GM18861 (cell line): ENCODE measurements at regions not wholly inside any gene's neighbourhood (a gene's known extent, or its start where the extent isn't known, plus 50 kb on each side); places are given as distances from the start of the nearest gene placed in this dataset.
A peak's percentile ranks its signal among the peaks of the same experiment; 100 is the strongest.
"Not testable (repeated sequence)": the region's sequence is repeated elsewhere in the genome, so short reads cannot be mapped to it uniquely, and the experiment has no call there.

Source experiments
- ATAC-seq: cut with Tn5 transposase; IDR thresholded peaks from one replicate; pipeline ENCODE4 v1.9.1; 2021; ENCODE audit not compliant: unreplicated experiment

GRCh38 chr7:138308136-138308535 is 151.9 kb upstream of the TRIM24 start:
- no peak for ATAC-seq

GRCh38 chr7:138309186-138309585 is 150.9 kb upstream of the TRIM24 start:
- ATAC-seq: no peak

- ATAC-seq: no peak
These were observed 146.3 kb upstream of the TRIM24 start for GRCh38 chr7:138313829-138314178.

DNA sequence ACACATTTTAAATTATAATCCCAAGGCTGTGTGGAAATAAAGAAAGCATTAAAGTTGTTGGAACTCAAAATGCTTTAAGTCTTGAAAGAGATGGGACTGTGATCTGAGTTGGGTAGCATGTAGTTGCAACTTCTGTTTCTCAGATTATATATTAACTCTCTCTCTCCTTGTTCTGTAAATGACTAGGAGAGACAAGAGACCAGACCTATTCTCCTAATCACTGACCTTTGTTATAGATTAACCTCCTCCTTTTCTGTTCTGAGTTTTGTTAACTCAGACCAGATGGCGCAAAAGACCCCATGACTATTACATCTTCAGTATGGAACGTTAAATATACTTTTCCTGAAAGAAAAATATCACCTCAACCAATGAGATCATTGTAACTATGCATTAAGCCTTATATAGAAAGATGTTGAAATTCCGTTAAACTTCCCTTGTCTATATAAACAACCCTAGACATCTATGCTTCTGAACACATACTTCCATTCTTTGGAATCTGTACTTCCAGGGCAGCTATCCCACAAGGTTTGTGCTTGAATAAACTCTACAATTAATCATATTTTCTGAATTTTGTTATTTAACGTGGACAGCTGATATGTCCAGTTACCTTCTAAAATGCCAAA is 143.5 kb upstream of the TRIM24 start:
- ATAC-seq: peak; percentile 100

- ATAC-seq: no peak
These were observed 142.9 kb upstream of the TRIM24 start for GRCh38 chr7:138317044-138317596.

GRCh38 chr7:138324941-138325340 is 135.1 kb upstream of the TRIM24 start:
- ATAC-seq: no peak

- ATAC-seq: no peak
These were observed 134.6 kb upstream of the TRIM24 start for GRCh38 chr7:138325434-138325833.

DNA sequence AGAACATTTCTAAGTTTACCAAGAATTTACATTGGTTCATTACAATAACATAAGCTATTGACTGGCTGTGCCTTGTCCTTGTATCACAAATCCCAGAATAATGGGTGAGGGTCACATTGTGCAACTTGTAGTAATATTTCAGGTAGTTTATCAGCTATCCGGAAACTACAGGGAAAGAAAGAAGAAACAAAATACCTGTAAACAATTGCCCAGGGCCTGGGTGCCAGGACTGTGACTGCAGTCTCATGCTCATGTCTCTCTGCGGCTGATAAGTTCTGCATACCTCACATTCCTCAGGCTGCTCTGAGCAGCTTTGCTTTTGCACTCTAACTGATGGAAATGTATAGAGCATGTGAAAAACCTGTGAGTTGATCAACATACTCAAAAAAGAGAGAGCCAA is 131.8 kb upstream of the TRIM24 start:
- no peak for ATAC-seq

DNA sequence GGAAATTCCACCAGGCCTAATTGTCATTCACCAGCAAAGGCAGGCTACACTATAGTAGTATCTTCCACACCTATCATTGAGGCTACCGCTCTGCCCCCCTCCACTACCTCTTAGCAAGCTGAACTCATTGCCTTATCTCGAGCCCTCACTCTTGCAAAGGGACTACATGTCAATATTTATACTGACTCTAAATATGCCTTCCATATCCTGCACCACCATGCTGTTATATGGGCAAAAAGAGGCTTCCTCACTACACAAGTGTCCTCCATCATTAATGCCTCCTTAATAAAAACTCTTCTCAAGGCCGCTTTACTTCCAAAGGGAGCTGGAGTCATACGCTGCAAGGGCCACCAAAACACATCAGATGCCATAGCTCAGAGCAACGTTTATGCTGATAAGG is 127.2 kb upstream of the TRIM24 start:
- not testable (repeated sequence) for ATAC-seq

- ATAC-seq: no peak
These were observed 121.7 kb upstream of the TRIM24 start for GRCh38 chr7:138338361-138338760.

- not testable (repeated sequence) for ATAC-seq
These were observed 120.8 kb upstream of the TRIM24 start for GRCh38 chr7:138339229-138339628.

- no peak for ATAC-seq
These were observed 117.1 kb upstream of the TRIM24 start for GRCh38 chr7:138342990-138343389.

DNA sequence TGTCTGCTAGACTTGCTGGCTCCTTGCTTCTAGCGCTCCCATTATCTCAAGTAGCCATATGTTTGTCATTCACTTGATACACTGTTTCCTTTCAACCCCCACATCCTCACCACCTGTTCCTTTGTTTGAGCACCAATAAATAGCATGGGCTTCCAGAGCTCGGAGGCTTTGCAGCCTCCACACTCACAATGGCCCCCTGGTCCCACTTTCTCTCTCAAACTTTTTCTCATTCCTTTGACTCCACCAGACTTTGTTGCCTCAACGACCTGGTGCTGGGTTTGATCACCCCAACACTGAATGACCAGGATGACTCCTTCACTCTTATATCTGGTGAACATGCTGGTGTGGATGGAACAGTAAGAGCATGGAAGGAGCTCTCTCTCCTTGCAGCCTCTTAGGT is 114.5 kb upstream of the TRIM24 start:
- no peak for ATAC-seq

DNA sequence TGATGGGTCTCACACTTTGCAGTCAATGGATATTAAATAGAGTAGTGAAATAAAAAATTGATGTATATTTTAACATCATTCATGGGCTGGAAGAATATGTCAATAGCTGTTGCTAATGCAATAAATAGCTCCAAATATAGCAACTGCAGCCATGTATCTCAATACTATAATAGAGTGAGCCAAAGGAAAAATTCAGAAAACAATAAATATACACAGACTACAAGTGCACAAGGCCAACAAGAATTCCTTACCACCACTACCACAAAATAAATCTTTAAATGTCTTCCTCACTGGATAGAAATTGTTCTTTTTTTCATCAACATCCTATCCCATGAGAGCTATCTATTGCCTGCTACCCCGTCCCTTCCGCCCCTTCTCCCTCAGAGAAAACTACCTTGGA is 113.1 kb upstream of the TRIM24 start:
- no peak for ATAC-seq

- ATAC-seq: no peak
These were observed 110.0 kb upstream of the TRIM24 start for GRCh38 chr7:138349841-138350700.

DNA sequence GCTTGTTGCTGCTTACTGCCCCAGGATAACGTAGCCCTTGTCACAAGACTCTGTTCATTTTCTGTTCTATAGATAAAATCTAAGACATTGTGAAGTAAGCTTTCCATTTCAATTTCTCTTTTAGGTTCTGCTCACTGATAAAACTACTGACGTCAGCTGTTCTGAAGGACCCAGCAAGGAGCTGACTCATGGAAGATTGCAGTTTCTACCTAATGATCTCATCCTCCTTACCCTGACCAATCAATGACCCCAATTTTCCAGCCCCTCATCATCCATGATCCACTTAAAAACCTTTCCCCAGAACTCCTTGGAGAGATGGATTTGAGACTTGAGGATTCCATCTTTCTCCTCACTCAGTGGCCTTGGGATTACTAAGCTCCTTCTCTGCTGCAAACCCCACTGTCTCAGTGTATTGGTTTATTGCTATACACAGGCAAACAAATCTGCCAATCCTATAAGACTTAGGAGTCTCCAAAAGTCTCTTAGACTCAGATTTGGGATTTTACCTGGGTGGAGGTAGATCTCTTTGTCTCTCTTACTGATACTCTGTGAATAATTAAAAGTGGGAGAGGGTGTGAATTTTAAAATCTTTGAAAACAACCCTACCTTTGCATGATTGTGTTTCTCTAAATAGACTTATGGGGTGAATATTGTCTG is 109.2 kb upstream of the TRIM24 start:
- ATAC-seq: no peak

GRCh38 chr7:138352570-138353461 is 107.2 kb upstream of the TRIM24 start:
- ATAC-seq: no peak

DNA sequence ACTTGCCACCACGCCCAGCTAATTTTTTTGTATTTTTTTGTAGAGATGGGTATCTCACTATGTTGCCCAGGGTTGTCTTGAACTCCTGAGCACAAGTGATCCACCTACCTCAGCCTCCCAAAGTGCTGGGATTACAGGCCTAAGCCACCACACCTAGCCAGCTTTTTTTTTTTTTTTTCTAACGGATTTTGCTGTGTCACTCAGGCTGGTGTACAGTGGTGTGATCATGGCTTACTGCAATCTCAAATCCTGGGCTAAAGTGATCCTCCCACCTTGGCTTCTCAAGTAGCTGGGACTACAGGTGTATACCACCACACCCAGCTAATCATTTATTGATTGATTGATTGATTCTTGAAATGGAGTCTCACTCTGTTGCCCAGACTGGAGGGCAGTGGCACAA is 106.0 kb upstream of the TRIM24 start:
- no peak for ATAC-seq

- no peak for ATAC-seq
These were observed 104.8 kb upstream of the TRIM24 start for GRCh38 chr7:138355254-138355653.

DNA sequence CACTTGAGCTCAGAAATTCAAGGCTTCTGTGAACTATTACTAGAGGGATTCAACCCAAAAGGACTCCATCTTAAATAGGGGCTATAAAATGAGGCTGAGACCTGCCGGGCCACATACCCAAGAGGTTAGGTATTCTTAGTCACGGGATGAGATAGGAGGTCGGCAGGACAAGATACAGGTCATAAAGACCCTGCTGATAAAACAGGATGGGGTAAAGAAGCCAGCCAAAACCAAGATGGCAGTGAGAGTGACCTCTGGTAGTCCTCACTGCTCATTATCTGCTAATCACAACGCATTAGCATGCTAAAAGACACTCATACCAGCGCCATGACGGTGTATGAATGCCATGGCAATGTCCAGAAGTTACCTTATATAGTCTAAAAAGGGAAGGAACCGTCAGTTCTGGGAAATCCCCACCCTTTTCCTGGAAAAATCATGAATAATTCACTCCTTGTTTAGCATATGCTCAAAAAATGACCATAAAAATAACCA is 101.2 kb upstream of the TRIM24 start:
- no peak for ATAC-seq
